OCI-LY7 (cell line): ENCODE measurements at regions not wholly inside any gene's neighbourhood (a gene's known extent, or its start where the extent isn't known, plus 50 kb on each side); places are given as distances from the start of the nearest gene placed in this dataset.
"Not testable (repeated sequence)": the region's sequence is repeated elsewhere in the genome, so short reads cannot be mapped to it uniquely, and the experiment has no call there.

Experiments
- BruUV-seq: library from RNA; stranded (reverse); fragments of 400-500 nt; replicated peaks from 2 replicates; lab custom pipeline; 2021; lab: Mats Ljungman, UMichigan
- CTCF ChIA-PET: fragments of 300-600 bp; sonication (Branson Sonifier 250); formaldehyde crosslinking; loops from one replicate; lab custom pipeline; 2022; ENCODE audit warnings: antibody characterized with exemption; ENCODE audit not compliant: unreplicated experiment; lab: Charles Lee
- POLR2A ChIA-PET: fragments of 300-600 bp; sonication (Branson Sonifier 250); formaldehyde crosslinking; loops from one replicate; lab custom pipeline; 2022; ENCODE audit warnings: antibody characterized with exemption; lab: Charles Lee
- DNase-seq: peaks from one replicate; pipeline ENCODE4 v3.0.0-alpha.2; 2015; ENCODE audit warnings: low spot score
- H2AFZ ChIP-seq: fragments of 200-600 bp; sonication (generic), shearing (Covaris generic); 2 replicates; pipeline ENCODE4 v1.6.1; 2014; ENCODE audit warnings: mild to moderate bottlenecking, antibody characterized with exemption, low read length, moderate library complexity
- H3K27ac ChIP-seq: fragments of 200-600 bp; sonication (generic); 2 replicates; pipeline ENCODE4 v1.5.1; 2014; ENCODE audit warnings: mixed run types, low read depth, mild to moderate bottlenecking, moderate library complexity, low read length, inconsistent platforms; ENCODE audit not compliant: poor library complexity, severe bottlenecking
- H3K36me3 ChIP-seq: fragments of 200-600 bp; sonication (generic); 2 replicates; pipeline ENCODE4 v1.6.1; 2014; ENCODE audit warnings: mild to moderate bottlenecking, antibody characterized with exemption, low read length, moderate library complexity, mixed read lengths; ENCODE audit not compliant: insufficient read depth
- H3K4me1 ChIP-seq: fragments of 200-600 bp; sonication (generic); 2 replicates; pipeline ENCODE4 v1.5.1; 2014; ENCODE audit warnings: mild to moderate bottlenecking, low read length; ENCODE audit not compliant: insufficient read depth, poor library complexity, severe bottlenecking
- H3K4me2 ChIP-seq: fragments of 200-600 bp; sonication (generic); 2 replicates; pipeline ENCODE4 v1.6.1; 2014; ENCODE audit warnings: mild to moderate bottlenecking, low read length
- H3K4me3 ChIP-seq: fragments of 200-600 bp; sonication (generic); 2 replicates; pipeline ENCODE4 v1.5.1; 2014; ENCODE audit warnings: mild to moderate bottlenecking, low read depth, low read length; ENCODE audit not compliant: poor library complexity, severe bottlenecking
- H3K79me2 ChIP-seq: fragments of 200-600 bp; sonication (generic); 2 replicates; pipeline ENCODE4 v1.6.1; 2016; ENCODE audit warnings: low read depth, mild to moderate bottlenecking, low read length, moderate library complexity, mixed read lengths; ENCODE audit not compliant: insufficient read depth
- H3K9me2 ChIP-seq: fragments of 200-600 bp; sonication (generic); 2 replicates; pipeline ENCODE4 v1.6.1; 2016; ENCODE audit warnings: mild to moderate bottlenecking, low read length, mixed read lengths; ENCODE audit not compliant: insufficient read depth
- H3K9me3 ChIP-seq: fragments of 200-600 bp; sonication (generic); 2 replicates; pipeline ENCODE4 v1.6.1; 2014; ENCODE audit warnings: mild to moderate bottlenecking, mixed run types, low read length, mixed read lengths
- H4K20me1 ChIP-seq: fragments of 200-600 bp; sonication (generic); 2 replicates; pipeline ENCODE4 v1.6.1; 2014; ENCODE audit warnings: mild to moderate bottlenecking, antibody characterized with exemption, low read length, moderate library complexity, mixed read lengths; ENCODE audit not compliant: insufficient read depth
- EZH2phosphoT487 ChIP-seq: fragments of 200-600 bp; sonication (generic); IDR thresholded peaks from 2 replicates; pipeline ENCODE4 v1.6.1; 2018; ENCODE audit warnings: low read depth, borderline replicate concordance, mild to moderate bottlenecking, mixed run types, antibody characterized with exemption, low read length, moderate library complexity, mixed read lengths
- intact Hi-C: fragments of 100-400 bp; cut with micrococcal nuclease; formaldehyde crosslinking; loops from one replicate; pipeline ENCODE4 v1.10.0; 2022; ENCODE audit not compliant: unreplicated experiment
- TF ChIP-seq, protein P1 (sequence below): fragments of 200-600 bp; sonication (generic); conservative IDR thresholded peaks from 2 replicates; pipeline ENCODE4 v1.5.1; 2014; ENCODE audit warnings: mild to moderate bottlenecking, antibody characterized with exemption, low read length, moderate library complexity, mixed read lengths

DNA sequence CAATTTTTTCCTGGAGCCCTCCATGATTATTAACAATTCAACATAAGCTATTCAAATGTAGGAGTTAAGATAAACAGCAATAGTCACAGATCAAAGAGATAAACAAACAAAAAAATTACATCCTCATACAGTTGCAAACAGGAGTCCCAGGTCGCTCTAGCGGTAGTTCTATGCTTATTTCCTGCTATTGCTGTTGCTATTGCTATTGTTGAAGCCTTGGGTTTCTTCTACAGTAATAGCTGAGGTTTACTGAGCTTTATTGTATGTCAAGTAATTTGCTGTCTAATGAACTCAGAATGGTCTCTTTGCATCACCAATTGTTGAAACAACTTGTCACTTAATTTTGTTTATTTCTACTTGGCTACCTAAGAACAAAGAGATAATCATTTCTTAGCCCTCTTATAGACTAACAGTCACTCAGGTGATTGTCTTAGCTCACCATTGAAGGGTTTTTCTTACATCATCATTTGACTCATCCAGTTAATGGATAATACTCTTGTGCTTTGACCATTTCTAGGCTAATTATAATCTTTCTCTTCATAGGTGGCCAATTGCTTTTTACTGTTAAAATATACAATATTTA, 654.6 kb downstream of the MECOM start:
- H3K4me3 ChIP-seq = no peak overlapping the region
- H3K9me3 ChIP-seq = no peaks in the 10 kb centered on the region
- no peaks in the 10 kb centered on the region for H3K79me2 ChIP-seq
- ChIA-PET POLR2A (interaction anchor here (1.2 to 1.3 kb wide), 2 partner anchors 10 to 12 kb away, joined by 4 to 8 read pairs; no protein-coding TSS in a partner anchor), CTCF (no interaction called here)
- H3K4me1 ChIP-seq = no peaks in the 10 kb centered on the region
- BruUV-seq = no TSS peak
- H3K27ac ChIP-seq = no peak overlapping the region
- intact Hi-C loops = no loop called here
- H3K9me2 ChIP-seq = no peaks in the 10 kb centered on the region
- H3K36me3 ChIP-seq = no peaks in the 10 kb centered on the region
- H2AFZ ChIP-seq = no peak overlapping the region
- no peak for DNase-seq
- TF ChIP-seq, protein P1, sequence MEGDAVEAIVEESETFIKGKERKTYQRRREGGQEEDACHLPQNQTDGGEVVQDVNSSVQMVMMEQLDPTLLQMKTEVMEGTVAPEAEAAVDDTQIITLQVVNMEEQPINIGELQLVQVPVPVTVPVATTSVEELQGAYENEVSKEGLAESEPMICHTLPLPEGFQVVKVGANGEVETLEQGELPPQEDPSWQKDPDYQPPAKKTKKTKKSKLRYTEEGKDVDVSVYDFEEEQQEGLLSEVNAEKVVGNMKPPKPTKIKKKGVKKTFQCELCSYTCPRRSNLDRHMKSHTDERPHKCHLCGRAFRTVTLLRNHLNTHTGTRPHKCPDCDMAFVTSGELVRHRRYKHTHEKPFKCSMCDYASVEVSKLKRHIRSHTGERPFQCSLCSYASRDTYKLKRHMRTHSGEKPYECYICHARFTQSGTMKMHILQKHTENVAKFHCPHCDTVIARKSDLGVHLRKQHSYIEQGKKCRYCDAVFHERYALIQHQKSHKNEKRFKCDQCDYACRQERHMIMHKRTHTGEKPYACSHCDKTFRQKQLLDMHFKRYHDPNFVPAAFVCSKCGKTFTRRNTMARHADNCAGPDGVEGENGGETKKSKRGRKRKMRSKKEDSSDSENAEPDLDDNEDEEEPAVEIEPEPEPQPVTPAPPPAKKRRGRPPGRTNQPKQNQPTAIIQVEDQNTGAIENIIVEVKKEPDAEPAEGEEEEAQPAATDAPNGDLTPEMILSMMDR = no peak
- TF ChIP-seq EZH2phosphoT487 = no peak
- no peaks in the 10 kb centered on the region for H4K20me1 ChIP-seq
- H3K4me2 ChIP-seq = no peak overlapping the region

DNA sequence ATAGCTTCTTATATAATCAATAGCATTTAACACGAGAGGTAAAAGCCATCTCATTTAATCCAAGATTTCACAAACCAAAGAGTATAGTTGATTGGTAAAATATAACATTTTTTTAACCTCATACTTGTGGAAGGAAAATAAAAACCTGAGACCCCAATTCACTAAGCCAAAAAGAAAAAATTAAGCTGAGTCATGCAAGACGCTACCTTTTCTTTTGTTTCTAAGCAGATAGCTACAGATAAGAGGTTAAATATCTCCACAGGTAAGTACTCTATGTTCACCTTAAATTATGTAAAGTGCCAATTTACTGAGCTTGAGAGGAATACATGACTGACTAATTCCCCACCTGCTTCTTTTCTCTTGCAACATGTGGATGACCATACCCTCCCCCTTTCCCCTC, 656.4 kb downstream of the MECOM start:
- Histone ChIP-seq H2AFZ (no peak overlapping the region), H3K36me3 (no peaks in the 10 kb centered on the region), H3K4me3 (no peak overlapping the region), H4K20me1 (no peaks in the 10 kb centered on the region), H3K79me2 (no peaks in the 10 kb centered on the region), H3K9me2 (no peaks in the 10 kb centered on the region), H3K9me3 (no peaks in the 10 kb centered on the region), H3K4me2 (no peak overlapping the region), H3K4me1 (no peaks in the 10 kb centered on the region), H3K27ac (no peak overlapping the region)
- ChIA-PET POLR2A (interaction anchor here (1.1 kb wide), 1 partner anchor 9 kb away, joined by 3 read pairs; no protein-coding TSS in a partner anchor), CTCF (no interaction called here)
- no peak for DNase-seq
- BruUV-seq = no TSS peak
- intact Hi-C loops = no loop called here
- TF ChIP-seq, protein P1 = no peak
- no peak for TF ChIP-seq EZH2phosphoT487

DNA sequence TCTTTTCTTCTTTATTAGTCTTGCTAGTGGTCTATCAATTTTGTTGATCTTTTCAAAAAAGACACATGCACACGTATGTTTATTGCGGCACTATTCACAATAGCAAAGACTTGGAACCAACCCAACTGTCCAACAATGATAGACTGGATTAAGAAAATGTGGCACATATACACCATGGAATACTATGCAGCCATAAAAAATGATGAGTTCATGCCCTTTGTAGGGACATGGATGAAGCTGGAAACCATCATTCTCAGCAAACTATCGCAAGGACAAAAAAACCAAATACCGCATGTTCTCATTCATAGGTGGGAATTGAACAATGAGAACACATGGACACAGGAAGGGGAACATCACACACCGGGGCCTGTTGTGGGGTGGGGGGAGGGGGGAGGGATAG, 657.1 kb downstream of the MECOM start:
- H3K4me2 ChIP-seq, H3K9me2 ChIP-seq, H3K27ac ChIP-seq, DNase-seq, H3K4me3 ChIP-seq, intact Hi-C loops, CTCF ChIA-PET, H2AFZ ChIP-seq, H3K36me3 ChIP-seq, H4K20me1 ChIP-seq, H3K9me3 ChIP-seq, H3K79me2 ChIP-seq, H3K4me1 ChIP-seq, POLR2A ChIA-PET, BruUV-seq: not testable (repeated sequence)
